ENCODE measurements at regions not wholly inside any gene's neighbourhood (a gene's known extent, or its start where the extent isn't known, plus 50 kb on each side); places are given as distances from the start of the nearest gene placed in this dataset.

- no peak for TF ChIP-seq KDM5A (IDR thresholded peaks at IDR 0.05)
- TF ChIP-seq CHD2 (IDR thresholded peaks at IDR 0.05; ENCODE audit: low read length, partially characterized antibody) = no peak
- TF ChIP-seq SMC3 (IDR thresholded peaks at IDR 0.05) = no peak
- no peak for TF ChIP-seq CTCF (IDR thresholded peaks at IDR 0.05)
- no peak for TF ChIP-seq CEBPB (IDR thresholded peaks at IDR 0.05)
- no peak for TF ChIP-seq POLR2A (IDR thresholded peaks at IDR 0.05; ENCODE audit: low read length)
- no peak for TF ChIP-seq BCL3 (IDR thresholded peaks at IDR 0.05)
- no peak for TF ChIP-seq CHD4 (IDR thresholded peaks at IDR 0.05; ENCODE audit: borderline replicate concordance)
- no peak for TF ChIP-seq EP300 (IDR thresholded peaks at IDR 0.05)
- TF ChIP-seq SREBF2 (IDR thresholded peaks at IDR 0.05) = no peak
- no peak for TF ChIP-seq ZC3H11A (IDR thresholded peaks at IDR 0.05)
- TF ChIP-seq FOSB (CRISPR knock-in tag; IDR thresholded peaks at IDR 0.05) = no peak
- no peak for TF ChIP-seq MYC (IDR thresholded peaks at IDR 0.05; ENCODE audit: borderline replicate concordance, low read length)
- TF ChIP-seq HMGXB4 (CRISPR knock-in tag; IDR thresholded peaks at IDR 0.05; ENCODE audit: borderline replicate concordance) = no peak
Measured at GRCh38 chr18:30658306-30658705, 384.2 kb downstream of the DSC3 start.
